ENCODE measurements at regions not wholly inside any gene's neighbourhood (a gene's known extent, or its start where the extent isn't known, plus 50 kb on each side); places are given as distances from the start of the nearest gene placed in this dataset.
"Not testable (repeated sequence)": the region's sequence is repeated elsewhere in the genome, so short reads cannot be mapped to it uniquely, and the experiment has no call there.

- H3K36me3 Mint-ChIP-seq (ENCODE audit: low read depth), result no peaks in the 10 kb centered on the region
- no peak overlapping the region for H3K4me3 Mint-ChIP-seq
- POLR2A ChIA-PET, result no interaction called here
- DNase-seq, result no peak
- no peak overlapping the region for H3K27ac Mint-ChIP-seq
- no peaks in the 10 kb centered on the region for H3K4me1 Mint-ChIP-seq
- no peaks in the 10 kb centered on the region for H3K27me3 Mint-ChIP-seq
- H3K9me3 Mint-ChIP-seq, result peaks cover 9% of the 10 kb centered on the region
- CTCF ChIA-PET, result no interaction called here
These were observed 208.6 kb upstream of the DEPDC1 start for GRCh38 chr1:68705466-68705865.

GRCh38 chr1:68706639-68707317 lies 209.9 kb upstream of the DEPDC1 start:
- Mint-ChIP-seq H3K36me3 (ENCODE audit: low read depth) (no peaks in the 10 kb centered on the region), H3K4me1 (no peaks in the 10 kb centered on the region), H3K27me3 (no peaks in the 10 kb centered on the region), H3K9me3 (peaks cover 9% of the 10 kb centered on the region), H3K27ac (no peak overlapping the region), H3K4me3 (no peak overlapping the region)
- DNase-seq, result no peak
- ChIA-PET POLR2A (no interaction called here), CTCF (no interaction called here)

GRCh38 chr1:68717330-68717729 lies 220.4 kb upstream of the DEPDC1 start:
- ChIA-PET CTCF (no interaction called here), POLR2A (no interaction called here)
- no peaks in the 10 kb centered on the region for H3K27me3 Mint-ChIP-seq
- no peak overlapping the region for H3K27ac Mint-ChIP-seq
- no peaks in the 10 kb centered on the region for H3K9me3 Mint-ChIP-seq
- no peaks in the 10 kb centered on the region for H3K36me3 Mint-ChIP-seq (ENCODE audit: low read depth)
- no peak overlapping the region for H3K4me3 Mint-ChIP-seq
- no peak for DNase-seq
- no peaks in the 10 kb centered on the region for H3K4me1 Mint-ChIP-seq

- POLR2A ChIA-PET, result no interaction called here
- H3K36me3 Mint-ChIP-seq (ENCODE audit: low read depth), result no peaks in the 10 kb centered on the region
- no peaks in the 10 kb centered on the region for H3K27me3 Mint-ChIP-seq
- CTCF ChIA-PET, result no interaction called here
- DNase-seq, result no peak
- no peak overlapping the region for H3K4me3 Mint-ChIP-seq
- no peaks in the 10 kb centered on the region for H3K4me1 Mint-ChIP-seq
- H3K27ac Mint-ChIP-seq, result no peak overlapping the region
- no peaks in the 10 kb centered on the region for H3K9me3 Mint-ChIP-seq
These were observed 223.6 kb upstream of the DEPDC1 start for GRCh38 chr1:68720476-68720875.

GRCh38 chr1:68723791-68724190 lies 226.9 kb upstream of the DEPDC1 start:
- no peaks in the 10 kb centered on the region for H3K4me1 Mint-ChIP-seq
- POLR2A ChIA-PET, result no interaction called here

GRCh38 chr1:68725001-68725752 lies 228.3 kb upstream of the DEPDC1 start:
- POLR2A ChIA-PET, result no interaction called here
- Mint-ChIP-seq H3K4me3 (no peak overlapping the region), H3K9me3 (no peaks in the 10 kb centered on the region)

More at GRCh38 chr1:68723791-68724190, 226.9 kb upstream of the DEPDC1 start:
- Mint-ChIP-seq H3K27ac (no peak overlapping the region), H3K36me3 (ENCODE audit: low read depth) (no peaks in the 10 kb centered on the region), H3K4me3 (no peak overlapping the region), H3K27me3 (no peaks in the 10 kb centered on the region), H3K9me3 (no peaks in the 10 kb centered on the region)
- CTCF ChIA-PET, result no interaction called here
- no peak for DNase-seq

GRCh38 chr1:68739486-68739885 lies 242.6 kb upstream of the DEPDC1 start:
- H3K4me1 Mint-ChIP-seq; CTCF ChIA-PET; H3K36me3 Mint-ChIP-seq (ENCODE audit: low read depth); DNase-seq; H3K9me3 Mint-ChIP-seq; H3K4me3 Mint-ChIP-seq; H3K27me3 Mint-ChIP-seq; H3K27ac Mint-ChIP-seq; POLR2A ChIA-PET: not testable (repeated sequence)

More at GRCh38 chr1:68725001-68725752, 228.3 kb upstream of the DEPDC1 start:
- CTCF ChIA-PET, result no interaction called here
- DNase-seq, result no peak
- Mint-ChIP-seq H3K27me3 (no peaks in the 10 kb centered on the region), H3K4me1 (no peaks in the 10 kb centered on the region), H3K27ac (no peak overlapping the region), H3K36me3 (ENCODE audit: low read depth) (no peaks in the 10 kb centered on the region)

- ChIA-PET CTCF (no interaction called here), POLR2A (no interaction called here)
- H3K9me3 Mint-ChIP-seq, result peaks cover 5% of the 10 kb centered on the region
- H3K27me3 Mint-ChIP-seq, result no peaks in the 10 kb centered on the region
- H3K4me1 Mint-ChIP-seq, result no peaks in the 10 kb centered on the region
- no peak overlapping the region for H3K4me3 Mint-ChIP-seq
- no peak overlapping the region for H3K27ac Mint-ChIP-seq
- H3K36me3 Mint-ChIP-seq (ENCODE audit: low read depth), result no peaks in the 10 kb centered on the region
- no peak for DNase-seq
These were observed 248.1 kb upstream of the DEPDC1 start for GRCh38 chr1:68745011-68745410.

GRCh38 chr1:68745451-68745850 lies 248.6 kb upstream of the DEPDC1 start:
- POLR2A ChIA-PET, result no interaction called here
- Mint-ChIP-seq H3K4me3 (no peak overlapping the region), H3K4me1 (no peaks in the 10 kb centered on the region), H3K27ac (no peak overlapping the region), H3K36me3 (ENCODE audit: low read depth) (no peaks in the 10 kb centered on the region), H3K9me3 (peaks cover 5% of the 10 kb centered on the region), H3K27me3 (no peaks in the 10 kb centered on the region)
- no peak for DNase-seq
- CTCF ChIA-PET, result no interaction called here

- Mint-ChIP-seq H3K4me1 (no peaks in the 10 kb centered on the region), H3K27ac (no peak overlapping the region), H3K9me3 (peaks cover 5% of the 10 kb centered on the region), H3K36me3 (ENCODE audit: low read depth) (no peaks in the 10 kb centered on the region), H3K27me3 (no peaks in the 10 kb centered on the region), H3K4me3 (no peak overlapping the region)
- POLR2A ChIA-PET, result no interaction called here
- CTCF ChIA-PET, result no interaction called here
- no peak for DNase-seq
These were observed 249.5 kb upstream of the DEPDC1 start for GRCh38 chr1:68746378-68746777.

- Mint-ChIP-seq H3K9me3 (peaks cover 2% of the 10 kb centered on the region), H3K27ac (no peak overlapping the region), H3K4me1 (no peaks in the 10 kb centered on the region), H3K4me3 (no peak overlapping the region), H3K36me3 (ENCODE audit: low read depth) (no peaks in the 10 kb centered on the region), H3K27me3 (no peaks in the 10 kb centered on the region)
- ChIA-PET CTCF (no interaction called here), POLR2A (no interaction called here)
- DNase-seq, result no peak
These were observed 254.8 kb upstream of the DEPDC1 start for GRCh38 chr1:68751723-68752122.

GRCh38 chr1:68758666-68759209 lies 261.9 kb upstream of the DEPDC1 start:
- H3K27me3 Mint-ChIP-seq, result no peaks in the 10 kb centered on the region

GRCh38 chr1:68767941-68768340 lies 271.1 kb upstream of the DEPDC1 start:
- no peaks in the 10 kb centered on the region for H3K36me3 Mint-ChIP-seq (ENCODE audit: low read depth)
- ChIA-PET POLR2A (no interaction called here), CTCF (no interaction called here)
- no peak overlapping the region for H3K4me3 Mint-ChIP-seq
- no peaks in the 10 kb centered on the region for H3K27me3 Mint-ChIP-seq
- peaks cover 9% of the 10 kb centered on the region for H3K9me3 Mint-ChIP-seq
- H3K27ac Mint-ChIP-seq, result no peak overlapping the region
- DNase-seq, result no peak
- H3K4me1 Mint-ChIP-seq, result no peaks in the 10 kb centered on the region

More at GRCh38 chr1:68758666-68759209, 261.9 kb upstream of the DEPDC1 start:
- Mint-ChIP-seq H3K27ac (no peak overlapping the region), H3K9me3 (peaks cover 6% of the 10 kb centered on the region), H3K4me3 (no peak overlapping the region), H3K4me1 (no peaks in the 10 kb centered on the region), H3K36me3 (ENCODE audit: low read depth) (no peaks in the 10 kb centered on the region)
- DNase-seq, result no peak
- ChIA-PET POLR2A (no interaction called here), CTCF (no interaction called here)

- no peaks in the 10 kb centered on the region for H3K27me3 Mint-ChIP-seq
- H3K36me3 Mint-ChIP-seq (ENCODE audit: low read depth), result no peaks in the 10 kb centered on the region
- peaks cover 18% of the 10 kb centered on the region for H3K9me3 Mint-ChIP-seq
- no peak overlapping the region for H3K4me3 Mint-ChIP-seq
- no peak overlapping the region for H3K27ac Mint-ChIP-seq
- CTCF ChIA-PET, result no interaction called here
- POLR2A ChIA-PET, result no interaction called here
- DNase-seq, result no peak
- H3K4me1 Mint-ChIP-seq, result no peaks in the 10 kb centered on the region
These were observed 273.9 kb upstream of the DEPDC1 start for GRCh38 chr1:68770817-68771216.

Measured in activated CD4-positive, alpha-beta memory T cell treated with anti-CD3 and anti-CD28 coated beads, Interleukin-2, amount 10 ng/mL, durations not matched to agents 7 days and 5 days (primary cell).